Neuronal stem cell (in vitro differentiated cells): ENCODE measurements at regions not wholly inside any gene's neighbourhood (a gene's known extent, or its start where the extent isn't known, plus 50 kb on each side); places are given as distances from the start of the nearest gene placed in this dataset.

Source experiments
- DNase-seq: peaks from one replicate; pipeline ENCODE4 v3.0.0-alpha.2; 2013; ENCODE audit warnings: low spot score
- H2AFZ ChIP-seq: one replicate; pipeline ENCODE4 v1.6.1; 2013; ENCODE audit warnings: mild to moderate bottlenecking, low read length, inconsistent platforms
- H2AK5ac ChIP-seq: 2 replicates; pipeline ENCODE4 v1.6.1; 2013; ENCODE audit warnings: low read depth, mild to moderate bottlenecking, inconsistent platforms, low read length, moderate library complexity, mixed read lengths
- H2BK120ac ChIP-seq: 2 replicates; pipeline ENCODE4 v1.6.1; 2013; ENCODE audit warnings: low read depth, mild to moderate bottlenecking, inconsistent platforms, low read length, moderate library complexity, mixed read lengths
- H2BK12ac ChIP-seq: one replicate; pipeline ENCODE4 v1.6.1; 2013; ENCODE audit warnings: low read length, inconsistent platforms
- H2BK15ac ChIP-seq: 2 replicates; pipeline ENCODE4 v1.6.1; 2013; ENCODE audit warnings: mild to moderate bottlenecking, low read length, inconsistent platforms, mixed read lengths
- H2BK5ac ChIP-seq: one replicate; pipeline ENCODE4 v1.6.1; 2013; ENCODE audit warnings: inconsistent platforms, mild to moderate bottlenecking, low read length, moderate library complexity
- H3K14ac ChIP-seq: one replicate; pipeline ENCODE4 v1.6.1; 2013; ENCODE audit warnings: low read length, inconsistent platforms
- H3K18ac ChIP-seq: 2 replicates; pipeline ENCODE4 v1.6.1; 2013; ENCODE audit warnings: low read length, inconsistent platforms
- H3K23ac ChIP-seq: 2 replicates; pipeline ENCODE4 v1.6.1; 2013; ENCODE audit warnings: low read depth, mild to moderate bottlenecking, mixed read lengths, low read length, inconsistent platforms; ENCODE audit not compliant: poor library complexity
- H3K27ac ChIP-seq: replicated peaks from 3 replicates; pipeline ENCODE4 v1.5.1; 2013; ENCODE audit warnings: low read length, inconsistent platforms
- H3K27me3 ChIP-seq, 3 experiments: 2 replicates each; pipeline ENCODE4 v1.6.1; 2013; ENCODE audit warnings: low read length in 3 of 3, mild to moderate bottlenecking in 2 of 3, inconsistent platforms in 1 of 3, low read depth in 1 of 3, mixed read lengths in 1 of 3, moderate library complexity in 1 of 3; ENCODE audit not compliant: control insufficient read depth in 3 of 3, insufficient read depth in 3 of 3
- H3K36me3 ChIP-seq, 2 donors: replicated peaks in 1 of 2; 2 replicates each; pipeline ENCODE4 v1.6.1; 2013; ENCODE audit warnings: low read length in 2 of 2; ENCODE audit not compliant: control insufficient read depth in 2 of 2, insufficient read depth in 2 of 2
- H3K4ac ChIP-seq: 2 replicates; pipeline ENCODE4 v1.6.1; 2013; ENCODE audit warnings: inconsistent platforms, mild to moderate bottlenecking, low read length, moderate library complexity
- H3K4me1 ChIP-seq, 2 donors: 1 replicate in 1 of 2; 2 replicates in 1 of 2; pipeline ENCODE4 v1.6.1; 2013; ENCODE audit warnings: low read length in 2 of 2, low read depth in 1 of 2; ENCODE audit not compliant: control insufficient read depth in 2 of 2, insufficient read depth in 1 of 2
- H3K4me2 ChIP-seq: one replicate; pipeline ENCODE4 v1.6.1; 2013; ENCODE audit warnings: mild to moderate bottlenecking, low read length, inconsistent platforms; ENCODE audit not compliant: insufficient read depth, poor library complexity, severe bottlenecking
- H3K4me3 ChIP-seq, 2 donors: 2 replicates each; pipeline ENCODE4 v1.5.1; 2013; ENCODE audit warnings: low read length in 2 of 2, mild to moderate bottlenecking in 2 of 2, inconsistent platforms in 1 of 2, moderate library complexity in 1 of 2
- H3K79me1 ChIP-seq: one replicate; pipeline ENCODE4 v1.6.1; 2013; ENCODE audit warnings: low read depth, mild to moderate bottlenecking, inconsistent platforms, low read length, moderate library complexity
- H3K9ac ChIP-seq: one replicate; pipeline ENCODE4 v1.6.1; 2013; ENCODE audit warnings: mild to moderate bottlenecking, low read depth, low read length, inconsistent platforms; ENCODE audit not compliant: poor library complexity
- H3K9me3 ChIP-seq, 2 donors: replicated peaks in 1 of 2; 2 replicates each; pipeline versions ENCODE3 to v1.6.1; 2013; ENCODE audit warnings: low read length in 2 of 2, mild to moderate bottlenecking in 2 of 2, inconsistent platforms in 1 of 2, low read depth in 1 of 2, mixed read lengths in 1 of 2, moderate library complexity in 1 of 2; ENCODE audit not compliant: control insufficient read depth in 2 of 2, insufficient read depth in 1 of 2
- H4K8ac ChIP-seq: one replicate; pipeline ENCODE4 v1.6.1; 2013; ENCODE audit warnings: low read depth, mild to moderate bottlenecking, inconsistent platforms, low read length, moderate library complexity
- H4K91ac ChIP-seq: one replicate; pipeline ENCODE4 v1.6.1; 2013; ENCODE audit warnings: low read length, low read depth, mild to moderate bottlenecking, inconsistent platforms; ENCODE audit not compliant: poor library complexity
- WGBS, 2 donors: extraction: QIAGEN DNeasy Blood & Tissue Kit; methylation state at CpG; one replicate each; pipeline ENCODE4 v1.1.7; 2013; ENCODE audit warnings: missing lambda C conversion rate in 2 of 2, mixed read lengths in 1 of 2; ENCODE audit not compliant: insufficient read length in 2 of 2, insufficient replicate concordance in 1 of 2; ENCODE audit errors: extremely low coverage in 2 of 2; 5-methylcytosine and 5-hydroxymethylcytosine counted together

- Histone ChIP-seq H3K4ac (no peak overlapping the region), H3K4me1 (peaks cover 2 to 14% of the 10 kb centered on the region in 2 donors), H3K14ac (no peak overlapping the region), H2AFZ (peak overlapping the region; percentile 15), H3K4me3 (no peak overlapping the region), H3K27ac (no peak overlapping the region), H3K36me3 (no peaks in the 10 kb centered on the region), H3K4me2 (no peak overlapping the region), H3K79me1 (no peaks in the 10 kb centered on the region), H3K9ac (no peak overlapping the region), H3K9me3 (no peaks in the 10 kb centered on the region), H2BK120ac (no peak overlapping the region), H4K91ac (no peak overlapping the region), H2BK5ac (no peak overlapping the region), H3K23ac (no peak overlapping the region), H3K18ac (no peak overlapping the region), H3K27me3 (no peaks in the 10 kb centered on the region), H2BK12ac (no peak overlapping the region), H4K8ac (no peak overlapping the region), H2BK15ac (no peak overlapping the region), H2AK5ac (no peak overlapping the region)
- no peak for DNase-seq
- no CpG with 5 or more reads among the region's 2 CpGs for WGBS, 2 donors
Observed at GRCh38 chr17:70365091-70365583, 195.8 kb downstream of the KCNJ2 start.

GRCh38 chr17:70366386-70366785, 197.1 kb downstream of the KCNJ2 start:
- Histone ChIP-seq H2BK15ac (no peak overlapping the region), H3K9ac (no peak overlapping the region), H3K23ac (no peak overlapping the region), H3K27ac (no peak overlapping the region), H2AK5ac (no peak overlapping the region), H3K9me3 (no peaks in the 10 kb centered on the region), H2BK120ac (no peak overlapping the region), H4K91ac (no peak overlapping the region), H3K14ac (no peak overlapping the region), H3K4ac (no peak overlapping the region), H3K79me1 (no peaks in the 10 kb centered on the region), H3K27me3 (no peaks in the 10 kb centered on the region), H2BK5ac (no peak overlapping the region), H3K36me3 (no peaks in the 10 kb centered on the region), H3K4me2 (no peak overlapping the region), H4K8ac (no peak overlapping the region), H3K4me1 (peaks cover 2 to 14% of the 10 kb centered on the region in 2 donors), H3K18ac (no peak overlapping the region), H2BK12ac (no peak overlapping the region), H2AFZ (peak overlapping the region; percentile 78), H3K4me3 (no peak overlapping the region)
- no peak for DNase-seq

DNA sequence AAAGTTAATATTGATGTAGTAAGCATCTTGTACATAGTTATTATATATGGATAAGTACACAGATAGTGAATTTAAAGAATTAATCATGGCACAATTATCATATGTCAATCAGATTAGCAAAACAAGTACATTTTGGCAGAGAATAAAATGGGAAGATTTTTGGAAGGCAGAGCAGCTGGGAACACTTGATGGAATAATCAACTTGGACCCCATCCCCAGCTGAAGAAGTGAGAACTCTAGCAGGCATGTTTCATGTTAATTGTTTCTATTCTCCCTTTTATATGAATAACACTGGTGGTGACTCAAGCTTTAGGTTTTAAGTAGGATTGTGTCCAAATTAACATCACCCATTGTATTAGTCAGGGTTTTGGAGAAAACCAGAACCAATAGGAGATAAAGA, 198.7 kb downstream of the KCNJ2 start:
- peaks cover 2 to 14% of the 10 kb centered on the region in 2 donors for H3K4me1 ChIP-seq
- H2BK120ac ChIP-seq = no peak overlapping the region
- no peaks in the 10 kb centered on the region for H3K36me3 ChIP-seq
- no peak overlapping the region for H2AK5ac ChIP-seq
- no peak for DNase-seq
- no peaks in the 10 kb centered on the region for H3K79me1 ChIP-seq
- H3K18ac ChIP-seq = no peak overlapping the region
- no peak overlapping the region for H3K4ac ChIP-seq
- H3K27ac ChIP-seq = no peak overlapping the region
- no peak overlapping the region for H3K14ac ChIP-seq
- no peak overlapping the region for H3K4me3 ChIP-seq
- H2AFZ ChIP-seq = no peak overlapping the region
- H3K23ac ChIP-seq = no peak overlapping the region
- H3K27me3 ChIP-seq = no peaks in the 10 kb centered on the region
- no peak overlapping the region for H3K4me2 ChIP-seq
- H2BK5ac ChIP-seq = no peak overlapping the region
- H4K91ac ChIP-seq = no peak overlapping the region
- H3K9me3 ChIP-seq = no peaks in the 10 kb centered on the region
- H2BK12ac ChIP-seq = no peak overlapping the region
- no peak overlapping the region for H3K9ac ChIP-seq
- H2BK15ac ChIP-seq = no peak overlapping the region
- H4K8ac ChIP-seq = no peak overlapping the region

DNA sequence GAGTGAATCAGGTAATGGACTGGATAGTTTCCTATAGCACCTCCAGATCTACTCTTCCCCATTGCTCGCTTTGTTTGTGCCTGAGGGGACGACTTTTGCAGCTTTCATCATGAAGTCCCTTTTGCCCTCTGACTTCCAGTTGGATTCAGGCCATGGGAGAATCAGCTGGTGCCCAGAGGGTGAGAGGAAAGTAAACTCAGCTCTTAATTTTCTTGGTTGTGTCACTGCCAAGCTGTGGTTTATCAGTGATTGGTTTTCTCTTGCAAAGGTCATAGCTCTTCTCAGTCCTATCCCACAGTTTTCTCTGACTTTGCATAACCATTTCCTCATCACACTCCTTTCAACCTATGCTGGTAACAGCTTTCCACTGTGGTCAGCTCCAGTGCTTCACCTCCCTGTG, 200.1 kb downstream of the KCNJ2 start:
- H3K27ac ChIP-seq = no peak overlapping the region
- no peaks in the 10 kb centered on the region for H3K27me3 ChIP-seq
- no peak overlapping the region for H3K23ac ChIP-seq
- no peak overlapping the region for H3K4me3 ChIP-seq
- H3K4me1 ChIP-seq = peaks cover 2 to 14% of the 10 kb centered on the region in 2 donors
- H2AK5ac ChIP-seq = no peak overlapping the region
- no peaks in the 10 kb centered on the region for H3K79me1 ChIP-seq
- no peak overlapping the region for H2BK15ac ChIP-seq
- H3K9ac ChIP-seq = no peak overlapping the region
- H2AFZ ChIP-seq = no peak overlapping the region
- no peak overlapping the region for H3K4ac ChIP-seq
- DNase-seq = no peak
- no peak overlapping the region for H2BK5ac ChIP-seq
- H4K91ac ChIP-seq = no peak overlapping the region
- no peak overlapping the region for H3K4me2 ChIP-seq
- H4K8ac ChIP-seq = no peak overlapping the region
- H2BK120ac ChIP-seq = no peak overlapping the region
- H3K36me3 ChIP-seq = no peaks in the 10 kb centered on the region
- WGBS, 2 donors = no CpG with 5 or more reads among the region's 2 CpGs
- H3K18ac ChIP-seq = no peak overlapping the region
- H2BK12ac ChIP-seq = no peak overlapping the region
- H3K9me3 ChIP-seq = no peaks in the 10 kb centered on the region
- H3K14ac ChIP-seq = no peak overlapping the region
